Neural cell (in vitro differentiated cells): ENCODE measurements at regions not wholly inside any gene's neighbourhood (a gene's known extent, or its start where the extent isn't known, plus 50 kb on each side); places are given as distances from the start of the nearest gene placed in this dataset.

Experiments
- EP300 ChIP-seq: fragments of 450-650 bp; conservative IDR thresholded peaks from 2 replicates; pipeline ENCODE4 v1.6.1; 2014; ENCODE audit warnings: antibody characterized with exemption, mild to moderate bottlenecking, moderate library complexity; ENCODE audit not compliant: poor library complexity, severe bottlenecking
- EZH2 ChIP-seq: fragments of 200-600, 300-800 bp; shearing (Covaris generic), sonication (generic); IDR thresholded peaks from 2 replicates; pipeline ENCODE4 v1.6.1; 2014; ENCODE audit warnings: antibody characterized with exemption, low read length, borderline replicate concordance, mild to moderate bottlenecking; ENCODE audit not compliant: insufficient read depth, poor library complexity, severe bottlenecking
- MXI1 ChIP-seq: fragments of 450-650 bp; conservative IDR thresholded peaks from 2 replicates; pipeline ENCODE4 v1.6.1; 2014; ENCODE audit warnings: antibody characterized with exemption, mild to moderate bottlenecking; ENCODE audit not compliant: poor library complexity, severe bottlenecking
- POLR2AphosphoS5 ChIP-seq: IDR thresholded peaks from 2 replicates; pipeline ENCODE4 v1.6.1; 2012
- RAD21 ChIP-seq: fragments of 450-650 bp; conservative IDR thresholded peaks from 2 replicates; pipeline ENCODE4 v1.6.1; 2014; ENCODE audit warnings: antibody characterized with exemption, mild to moderate bottlenecking, moderate library complexity
- SMC3 ChIP-seq: fragments of 450-650 bp; conservative IDR thresholded peaks from 2 replicates; pipeline ENCODE4 v1.6.1; 2014; ENCODE audit warnings: antibody characterized with exemption, mild to moderate bottlenecking, moderate library complexity; ENCODE audit not compliant: poor library complexity
- TAF1 ChIP-seq: IDR thresholded peaks from 2 replicates; pipeline ENCODE4 v1.6.1; 2012; ENCODE audit warnings: low read depth
- TF ChIP-seq, protein P1 (sequence below): fragments of 450-650 bp; IDR thresholded peaks from 2 replicates; pipeline ENCODE4 v1.5.1; 2014; ENCODE audit warnings: antibody characterized with exemption, mild to moderate bottlenecking, moderate library complexity; ENCODE audit not compliant: poor library complexity, severe bottlenecking
- TF ChIP-seq, protein P2 (sequence below): IDR thresholded peaks from 2 replicates; pipeline ENCODE4 v1.6.1; 2012; ENCODE audit warnings: borderline replicate concordance

DNA sequence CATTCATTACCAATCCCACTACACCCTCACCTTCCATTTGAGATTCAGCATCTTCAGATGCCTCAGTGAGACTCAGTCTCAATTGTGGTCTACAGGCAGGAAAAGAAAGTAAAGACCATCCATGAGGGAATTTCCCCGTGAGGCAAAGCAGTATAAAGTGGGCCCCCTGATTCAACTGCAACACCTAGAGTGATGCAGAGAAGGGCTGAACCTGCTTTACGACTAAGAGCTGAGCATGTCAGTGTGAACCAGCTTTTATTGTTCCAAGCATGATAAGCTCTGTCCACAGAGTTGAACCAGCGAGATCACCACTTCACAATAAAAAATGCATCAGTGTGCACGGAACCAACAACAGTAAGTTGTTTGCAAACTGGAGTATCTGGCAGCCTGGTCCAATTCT, 357.6 kb upstream of the ATP5MC3 start:
- no peak for TF ChIP-seq MXI1
- TF ChIP-seq, protein P1, sequence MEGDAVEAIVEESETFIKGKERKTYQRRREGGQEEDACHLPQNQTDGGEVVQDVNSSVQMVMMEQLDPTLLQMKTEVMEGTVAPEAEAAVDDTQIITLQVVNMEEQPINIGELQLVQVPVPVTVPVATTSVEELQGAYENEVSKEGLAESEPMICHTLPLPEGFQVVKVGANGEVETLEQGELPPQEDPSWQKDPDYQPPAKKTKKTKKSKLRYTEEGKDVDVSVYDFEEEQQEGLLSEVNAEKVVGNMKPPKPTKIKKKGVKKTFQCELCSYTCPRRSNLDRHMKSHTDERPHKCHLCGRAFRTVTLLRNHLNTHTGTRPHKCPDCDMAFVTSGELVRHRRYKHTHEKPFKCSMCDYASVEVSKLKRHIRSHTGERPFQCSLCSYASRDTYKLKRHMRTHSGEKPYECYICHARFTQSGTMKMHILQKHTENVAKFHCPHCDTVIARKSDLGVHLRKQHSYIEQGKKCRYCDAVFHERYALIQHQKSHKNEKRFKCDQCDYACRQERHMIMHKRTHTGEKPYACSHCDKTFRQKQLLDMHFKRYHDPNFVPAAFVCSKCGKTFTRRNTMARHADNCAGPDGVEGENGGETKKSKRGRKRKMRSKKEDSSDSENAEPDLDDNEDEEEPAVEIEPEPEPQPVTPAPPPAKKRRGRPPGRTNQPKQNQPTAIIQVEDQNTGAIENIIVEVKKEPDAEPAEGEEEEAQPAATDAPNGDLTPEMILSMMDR = no peak
- TF ChIP-seq, protein P2, sequence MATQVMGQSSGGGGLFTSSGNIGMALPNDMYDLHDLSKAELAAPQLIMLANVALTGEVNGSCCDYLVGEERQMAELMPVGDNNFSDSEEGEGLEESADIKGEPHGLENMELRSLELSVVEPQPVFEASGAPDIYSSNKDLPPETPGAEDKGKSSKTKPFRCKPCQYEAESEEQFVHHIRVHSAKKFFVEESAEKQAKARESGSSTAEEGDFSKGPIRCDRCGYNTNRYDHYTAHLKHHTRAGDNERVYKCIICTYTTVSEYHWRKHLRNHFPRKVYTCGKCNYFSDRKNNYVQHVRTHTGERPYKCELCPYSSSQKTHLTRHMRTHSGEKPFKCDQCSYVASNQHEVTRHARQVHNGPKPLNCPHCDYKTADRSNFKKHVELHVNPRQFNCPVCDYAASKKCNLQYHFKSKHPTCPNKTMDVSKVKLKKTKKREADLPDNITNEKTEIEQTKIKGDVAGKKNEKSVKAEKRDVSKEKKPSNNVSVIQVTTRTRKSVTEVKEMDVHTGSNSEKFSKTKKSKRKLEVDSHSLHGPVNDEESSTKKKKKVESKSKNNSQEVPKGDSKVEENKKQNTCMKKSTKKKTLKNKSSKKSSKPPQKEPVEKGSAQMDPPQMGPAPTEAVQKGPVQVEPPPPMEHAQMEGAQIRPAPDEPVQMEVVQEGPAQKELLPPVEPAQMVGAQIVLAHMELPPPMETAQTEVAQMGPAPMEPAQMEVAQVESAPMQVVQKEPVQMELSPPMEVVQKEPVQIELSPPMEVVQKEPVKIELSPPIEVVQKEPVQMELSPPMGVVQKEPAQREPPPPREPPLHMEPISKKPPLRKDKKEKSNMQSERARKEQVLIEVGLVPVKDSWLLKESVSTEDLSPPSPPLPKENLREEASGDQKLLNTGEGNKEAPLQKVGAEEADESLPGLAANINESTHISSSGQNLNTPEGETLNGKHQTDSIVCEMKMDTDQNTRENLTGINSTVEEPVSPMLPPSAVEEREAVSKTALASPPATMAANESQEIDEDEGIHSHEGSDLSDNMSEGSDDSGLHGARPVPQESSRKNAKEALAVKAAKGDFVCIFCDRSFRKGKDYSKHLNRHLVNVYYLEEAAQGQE = no peak
- no peak for TF ChIP-seq TAF1
- TF ChIP-seq EP300 = no peak
- no peak for TF ChIP-seq EZH2
- TF ChIP-seq POLR2AphosphoS5 = no peak
- TF ChIP-seq RAD21 = no peak
- no peak for TF ChIP-seq SMC3
